ENCODE measurements at regions not wholly inside any gene's neighbourhood (a gene's known extent, or its start where the extent isn't known, plus 50 kb on each side); places are given as distances from the start of the nearest gene placed in this dataset.

GRCh38 chr9:117487555-117488175, 72.8 kb upstream of the ASTN2 start:
- H3K9me3 ChIP-seq (ENCODE audit: control insufficient read depth in 1 of 2, insufficient read depth in 1 of 2, low read length in 2 of 2) = no peaks in the 10 kb centered on the region
- Mint-ChIP-seq H3K4me3 (no peak overlapping the region), H3K36me3 (ENCODE audit: low read depth) (no peaks in the 10 kb centered on the region), H3K4me1 (ENCODE audit: low read depth) (no peaks in the 10 kb centered on the region), H3K9me3 (no peaks in the 10 kb centered on the region), H3K27me3 (peaks cover 12% of the 10 kb centered on the region), H3K27ac (no peak overlapping the region)
- intact Hi-C loops (cut with DNase I, micrococcal nuclease) = no loop called here
- no peak for ATAC-seq (ENCODE audit: poor library complexity)
- peak in 5 of 14 experiments; percentile 3 to 42 (median 26) for DNase-seq
- no peak overlapping the region for H3K27ac ChIP-seq (ENCODE audit: low read depth in 1 of 2, low read length in 2 of 2)
- H3K4me3 ChIP-seq (ENCODE audit: low read length) = no peak overlapping the region
- H3K27me3 ChIP-seq (ENCODE audit: control insufficient read depth in 1 of 2, insufficient read depth in 2 of 2, low read length in 2 of 2) = no peaks in the 10 kb centered on the region
- no peaks in the 10 kb centered on the region for H3K4me1 ChIP-seq (ENCODE audit: insufficient read depth, low read length)
- CTCF ChIA-PET = no interaction called here
- POLR2A ChIA-PET = no interaction called here
- peak; percentile 41 for TF ChIP-seq CTCF (IDR thresholded peaks at IDR 0.05)
- H3K36me3 ChIP-seq (ENCODE audit: insufficient read depth, low read length) = no peaks in the 10 kb centered on the region

- no peak for ATAC-seq (ENCODE audit: poor library complexity)
- intact Hi-C loops (cut with DNase I, micrococcal nuclease) = no loop called here
- no peaks in the 10 kb centered on the region for H3K9me3 Mint-ChIP-seq
Observed at GRCh38 chr9:117486426-117486825, 71.6 kb upstream of the ASTN2 start.

GRCh38 chr9:117485176-117485575, 70.3 kb upstream of the ASTN2 start:
- TF ChIP-seq CTCF (IDR thresholded peaks at IDR 0.05) = no peak

More at GRCh38 chr9:117486426-117486825, 71.6 kb upstream of the ASTN2 start:
- Histone ChIP-seq H3K4me1 (ENCODE audit: insufficient read depth, low read length) (no peaks in the 10 kb centered on the region), H3K27me3 (ENCODE audit: control insufficient read depth in 1 of 2, insufficient read depth in 2 of 2, low read length in 2 of 2) (no peaks in the 10 kb centered on the region), H3K4me3 (ENCODE audit: low read length) (no peak overlapping the region), H3K9me3 (ENCODE audit: control insufficient read depth in 1 of 2, insufficient read depth in 1 of 2, low read length in 2 of 2) (no peaks in the 10 kb centered on the region), H3K27ac (ENCODE audit: low read depth in 1 of 2, low read length in 2 of 2) (no peak overlapping the region), H3K36me3 (ENCODE audit: insufficient read depth, low read length) (no peaks in the 10 kb centered on the region)
- ChIA-PET POLR2A (no interaction called here), CTCF (no interaction called here)
- no peak overlapping the region for H3K4me3 Mint-ChIP-seq
- H3K27ac Mint-ChIP-seq = no peak overlapping the region
- H3K36me3 Mint-ChIP-seq (ENCODE audit: low read depth) = no peaks in the 10 kb centered on the region
- TF ChIP-seq CTCF (IDR thresholded peaks at IDR 0.05) = no peak
- no peaks in the 10 kb centered on the region for H3K4me1 Mint-ChIP-seq (ENCODE audit: low read depth)
- peaks cover 12% of the 10 kb centered on the region for H3K27me3 Mint-ChIP-seq
- no peak for DNase-seq

More at GRCh38 chr9:117485176-117485575, 70.3 kb upstream of the ASTN2 start:
- CTCF ChIA-PET = no interaction called here
- no peaks in the 10 kb centered on the region for H3K9me3 Mint-ChIP-seq
- no peaks in the 10 kb centered on the region for H3K36me3 Mint-ChIP-seq (ENCODE audit: low read depth)
- H3K4me1 ChIP-seq (ENCODE audit: insufficient read depth, low read length) = no peaks in the 10 kb centered on the region
- H3K9me3 ChIP-seq (ENCODE audit: control insufficient read depth in 1 of 2, insufficient read depth in 1 of 2, low read length in 2 of 2) = no peaks in the 10 kb centered on the region
- POLR2A ChIA-PET = no interaction called here
- no peak overlapping the region for H3K27ac ChIP-seq (ENCODE audit: low read depth in 1 of 2, low read length in 2 of 2)
- H3K4me1 Mint-ChIP-seq (ENCODE audit: low read depth) = no peaks in the 10 kb centered on the region
- ATAC-seq (ENCODE audit: poor library complexity) (no peak), DNase-seq (no peak)
- H3K4me3 Mint-ChIP-seq = no peak overlapping the region
- no peaks in the 10 kb centered on the region for H3K36me3 ChIP-seq (ENCODE audit: insufficient read depth, low read length)
- H3K4me3 ChIP-seq (ENCODE audit: low read length) = no peak overlapping the region
- peaks cover 12% of the 10 kb centered on the region for H3K27me3 Mint-ChIP-seq
- intact Hi-C loops (cut with DNase I, micrococcal nuclease) = no loop called here
- no peak overlapping the region for H3K27ac Mint-ChIP-seq
- H3K27me3 ChIP-seq (ENCODE audit: control insufficient read depth in 1 of 2, insufficient read depth in 2 of 2, low read length in 2 of 2) = no peaks in the 10 kb centered on the region
